GM21381 (cell line): ENCODE measurements at regions not wholly inside any gene's neighbourhood (a gene's known extent, or its start where the extent isn't known, plus 50 kb on each side); places are given as distances from the start of the nearest gene placed in this dataset.
"Not testable (repeated sequence)": the region's sequence is repeated elsewhere in the genome, so short reads cannot be mapped to it uniquely, and the experiment has no call there.

Experiments used
- ATAC-seq: cut with Tn5 transposase; IDR thresholded peaks from one replicate; pipeline ENCODE4 v1.9.1; 2021; ENCODE audit warnings: mild to moderate bottlenecking, moderate library complexity; ENCODE audit not compliant: unreplicated experiment

DNA sequence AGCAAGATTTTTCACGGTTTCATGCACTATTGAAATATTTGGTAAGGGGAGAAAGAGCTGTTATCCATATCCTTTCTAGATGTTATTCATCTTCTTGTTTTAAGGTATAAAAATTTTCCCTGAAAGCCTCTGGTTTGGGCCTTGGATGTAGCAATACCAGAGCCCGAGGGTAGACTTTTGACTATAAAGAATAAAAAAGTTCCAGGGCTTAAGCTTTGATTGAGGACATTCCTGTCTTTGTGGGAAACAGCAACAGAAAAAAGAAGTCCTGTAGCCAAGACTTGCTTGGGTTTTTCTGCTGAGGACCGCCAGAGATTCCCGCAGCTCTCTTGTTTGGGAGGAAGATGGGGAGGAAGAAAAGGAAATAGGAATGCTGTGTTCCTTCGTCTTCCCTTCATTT lies 440.0 kb upstream of the WWC1 start:
- ATAC-seq, result no peak

- no peak for ATAC-seq
These were observed 438.9 kb upstream of the WWC1 start for GRCh38 chr5:167852515-167852914.

GRCh38 chr5:167853421-167853820 lies 438.0 kb upstream of the WWC1 start:
- ATAC-seq, result no peak

- no peak for ATAC-seq
These were observed 435.6 kb upstream of the WWC1 start for GRCh38 chr5:167855818-167856217.

DNA sequence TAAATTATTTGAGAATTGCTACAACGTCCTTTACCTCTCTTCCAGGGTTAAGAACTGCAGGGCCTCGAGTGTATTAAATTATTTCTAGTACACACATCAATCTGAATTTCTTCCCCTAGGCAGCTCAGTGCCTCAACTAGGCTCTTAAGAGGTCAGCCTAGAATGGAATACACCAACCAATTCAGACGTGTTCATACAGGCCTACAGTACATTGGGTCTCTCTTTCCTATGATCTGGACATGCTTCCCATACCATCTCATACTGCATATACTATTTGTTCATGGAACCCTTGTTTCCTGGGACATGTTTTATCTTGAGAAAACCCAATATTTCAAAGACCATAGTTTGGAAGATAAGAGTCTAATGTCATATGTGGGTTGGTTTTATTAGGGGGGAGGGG lies 434.1 kb upstream of the WWC1 start:
- ATAC-seq, result no peak

- ATAC-seq, result not testable (repeated sequence)
These were observed 433.1 kb upstream of the WWC1 start for GRCh38 chr5:167858186-167858855.

GRCh38 chr5:167861129-167861927 lies 430.1 kb upstream of the WWC1 start:
- no peak for ATAC-seq

DNA sequence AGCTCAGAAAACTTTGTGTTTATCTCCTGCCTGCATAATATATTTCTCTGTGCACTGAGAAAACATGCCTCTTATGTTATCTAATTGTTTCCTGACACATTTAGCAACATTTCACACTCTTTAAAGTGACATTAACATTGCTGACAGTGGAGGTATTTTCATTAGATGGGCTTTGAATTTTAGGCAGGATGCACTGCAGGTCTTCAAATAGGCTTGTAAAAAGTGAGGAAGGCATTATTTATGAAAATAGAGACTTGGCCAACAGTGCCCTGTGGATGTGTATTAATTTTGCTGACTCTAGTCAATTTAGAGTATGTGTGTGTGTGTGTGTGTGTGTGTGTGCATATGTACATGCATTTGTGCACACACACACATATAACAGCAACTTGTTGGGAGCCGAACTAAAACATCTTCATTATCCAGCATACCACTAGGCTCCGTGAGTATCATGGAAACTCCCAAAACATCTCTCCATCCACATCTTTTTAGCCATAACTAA lies 429.5 kb upstream of the WWC1 start:
- ATAC-seq, result no peak

DNA sequence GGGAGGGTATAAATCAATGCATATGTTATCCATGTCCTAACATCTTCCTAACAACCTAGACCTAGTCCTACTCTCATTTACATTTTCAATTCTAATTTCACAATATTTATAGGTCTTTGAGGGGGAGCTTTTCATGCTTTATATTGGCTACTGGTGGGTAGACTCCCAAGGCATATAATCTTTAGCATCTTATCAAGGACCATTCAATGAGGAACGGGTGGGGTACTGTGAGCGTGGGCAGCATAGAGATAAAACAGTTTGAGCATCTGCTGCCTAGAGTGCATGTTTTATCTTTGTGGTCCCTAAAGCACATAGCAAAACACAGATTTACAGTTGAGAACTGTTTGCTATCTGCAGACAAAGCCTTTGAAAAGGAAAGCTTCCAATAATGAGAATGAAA lies 427.6 kb upstream of the WWC1 start:
- ATAC-seq, result no peak

- no peak for ATAC-seq
These were observed 426.6 kb upstream of the WWC1 start for GRCh38 chr5:167864801-167865200.

- ATAC-seq, result no peak
These were observed 424.6 kb upstream of the WWC1 start for GRCh38 chr5:167866797-167867196.

- no peak for ATAC-seq
These were observed 424.2 kb upstream of the WWC1 start for GRCh38 chr5:167867281-167867680.

DNA sequence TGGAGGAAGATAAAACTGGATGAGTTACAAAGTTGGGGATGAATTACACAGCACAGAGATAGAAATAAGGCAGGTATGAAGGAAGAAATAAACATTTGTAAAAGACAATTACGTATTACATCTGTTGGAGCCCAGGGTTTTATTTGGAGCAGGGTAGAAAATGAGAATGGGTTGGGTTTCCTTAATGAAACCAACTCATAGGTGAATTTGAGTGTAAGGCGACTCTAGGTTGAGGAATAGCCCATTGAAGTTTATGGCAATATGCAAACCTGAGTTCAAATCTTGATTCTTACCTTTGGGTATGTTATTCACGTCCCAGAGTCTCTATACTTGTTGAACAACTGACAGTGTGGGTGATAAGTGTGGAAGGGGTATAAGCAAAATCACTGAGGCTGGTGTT lies 422.3 kb upstream of the WWC1 start:
- no peak for ATAC-seq

- no peak for ATAC-seq
These were observed 421.4 kb upstream of the WWC1 start for GRCh38 chr5:167870055-167870454.

DNA sequence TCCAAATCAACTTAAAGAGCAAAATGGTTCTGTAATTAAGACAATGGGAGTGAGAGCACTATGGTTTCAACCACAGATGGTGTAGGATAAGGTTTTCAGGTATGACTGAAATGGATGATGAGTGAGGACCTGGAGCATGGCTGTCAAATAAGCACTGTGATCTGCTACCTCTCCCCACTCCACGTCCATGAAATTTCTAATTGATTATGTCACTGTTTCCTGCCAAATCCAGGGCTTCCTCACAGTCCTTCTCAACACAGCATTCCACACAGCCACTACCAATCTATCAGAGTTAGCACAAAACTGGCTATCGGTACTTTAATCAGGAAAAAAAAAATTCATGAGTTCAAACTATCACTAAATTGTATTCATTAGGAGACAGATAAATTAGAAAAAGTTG lies 420.4 kb upstream of the WWC1 start:
- no peak for ATAC-seq

- ATAC-seq, result no peak
These were observed 418.7 kb upstream of the WWC1 start for GRCh38 chr5:167872791-167873190.

GRCh38 chr5:167877114-167877722 lies 414.2 kb upstream of the WWC1 start:
- ATAC-seq, result no peak

GRCh38 chr5:167877924-167878323 lies 413.5 kb upstream of the WWC1 start:
- ATAC-seq, result no peak

- ATAC-seq, result no peak
These were observed 411.0 kb upstream of the WWC1 start for GRCh38 chr5:167880420-167880819.

- no peak for ATAC-seq
These were observed 410.4 kb upstream of the WWC1 start for GRCh38 chr5:167881041-167881440.

DNA sequence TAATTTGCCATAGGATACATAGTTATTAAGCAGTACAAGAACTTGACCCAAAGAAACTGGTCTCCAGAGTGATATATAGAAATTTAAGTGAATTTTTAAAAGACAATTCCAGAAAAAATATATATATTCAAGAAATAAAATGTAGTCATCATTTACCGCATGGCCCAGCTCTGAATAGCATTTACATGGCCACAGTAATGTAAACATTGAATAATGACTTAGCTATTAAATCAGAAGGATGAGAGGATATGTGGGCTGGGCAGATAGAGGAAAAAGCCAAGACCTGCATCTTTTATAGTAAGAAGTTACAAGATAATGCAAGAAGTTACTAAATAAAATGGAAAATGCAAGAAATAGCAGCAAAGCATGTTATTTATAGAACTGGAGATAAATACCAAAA lies 405.2 kb upstream of the WWC1 start:
- no peak for ATAC-seq

DNA sequence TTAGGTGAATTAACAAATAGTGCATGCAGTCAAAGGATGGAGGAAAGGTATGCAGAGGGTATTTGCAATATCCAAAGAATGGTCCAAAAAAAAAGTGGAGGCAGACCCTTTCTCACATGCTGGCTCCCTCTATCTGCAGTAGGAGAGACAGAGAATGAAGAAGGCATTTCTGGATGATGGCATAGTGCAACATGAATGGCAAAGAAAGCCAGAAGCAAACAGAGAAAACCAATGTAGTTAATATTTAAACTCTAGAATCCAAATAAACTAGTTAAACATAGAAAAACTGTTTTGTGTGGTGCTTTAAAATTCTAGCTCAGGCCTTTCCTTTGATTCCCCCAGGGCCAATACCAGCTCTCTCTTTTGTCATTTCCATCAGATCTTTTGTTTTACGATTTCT lies 403.1 kb upstream of the WWC1 start:
- ATAC-seq, result no peak
